Mesenchymal stem cell (in vitro differentiated cells and primary cell): ENCODE measurements at regions not wholly inside any gene's neighbourhood (a gene's known extent, or its start where the extent isn't known, plus 50 kb on each side); places are given as distances from the start of the nearest gene placed in this dataset.

ENCODE experiments used
- DNase-seq: peaks from one replicate; pipeline ENCODE4 v3.0.0-alpha.2; 2013
- H2AFZ ChIP-seq: one replicate; pipeline ENCODE4 v1.6.1; 2013; ENCODE audit warnings: low read depth, mild to moderate bottlenecking, control low read depth, inconsistent platforms, low read length, moderate library complexity
- H2AK5ac ChIP-seq: 2 replicates; pipeline ENCODE4 v1.6.1; 2013; ENCODE audit warnings: low read length, moderate library complexity, mild to moderate bottlenecking, inconsistent platforms; ENCODE audit not compliant: severe bottlenecking
- H2BK120ac ChIP-seq: one replicate; pipeline ENCODE4 v1.6.1; 2013; ENCODE audit warnings: low read depth, mild to moderate bottlenecking, inconsistent platforms, low read length, moderate library complexity
- H2BK12ac ChIP-seq, 2 experiments: one replicate each; pipeline ENCODE4 v1.6.1; 2013; ENCODE audit warnings: inconsistent platforms in 2 of 2, low read length in 2 of 2, mild to moderate bottlenecking in 2 of 2, moderate library complexity in 2 of 2, control low read depth in 1 of 2
- H2BK15ac ChIP-seq: one replicate; pipeline ENCODE4 v1.6.1; 2013; ENCODE audit warnings: mild to moderate bottlenecking, low read depth, inconsistent platforms; ENCODE audit not compliant: poor library complexity, severe bottlenecking
- H2BK5ac ChIP-seq: 2 replicates; pipeline ENCODE4 v1.6.1; 2013; ENCODE audit warnings: low read depth, mild to moderate bottlenecking, low read length, control low read depth, inconsistent platforms; ENCODE audit not compliant: poor library complexity, severe bottlenecking
- H3K14ac ChIP-seq, 2 experiments: one replicate each; pipeline ENCODE4 v1.6.1; 2013; ENCODE audit warnings: inconsistent platforms in 2 of 2, low read length in 2 of 2, control low read depth in 1 of 2, mild to moderate bottlenecking in 1 of 2, moderate library complexity in 1 of 2
- H3K18ac ChIP-seq, 2 experiments: one replicate each; pipeline ENCODE4 v1.6.1; 2013; ENCODE audit warnings: inconsistent platforms in 2 of 2, low read length in 2 of 2, control low read depth in 1 of 2, low read depth in 1 of 2, mild to moderate bottlenecking in 1 of 2
- H3K23ac ChIP-seq, 2 experiments: one replicate each; pipeline ENCODE4 v1.6.1; 2013; ENCODE audit warnings: inconsistent platforms in 2 of 2, low read length in 2 of 2, mild to moderate bottlenecking in 2 of 2, moderate library complexity in 2 of 2, control low read depth in 1 of 2
- H3K27ac ChIP-seq: 2 replicates; pipeline ENCODE4 v1.5.1; 2013; ENCODE audit warnings: mild to moderate bottlenecking, moderate library complexity, low read length, control low read depth, inconsistent platforms; ENCODE audit not compliant: poor library complexity, severe bottlenecking
- H3K27me3 ChIP-seq, 2 experiments: 2 replicates each; pipeline versions ENCODE4 v1.6.1 to v1.7.0; 2013; ENCODE audit warnings: low read length in 2 of 2, mild to moderate bottlenecking in 2 of 2, moderate library complexity in 2 of 2, control low read depth in 1 of 2, inconsistent platforms in 1 of 2; ENCODE audit not compliant: control insufficient read depth in 1 of 2, insufficient read depth in 1 of 2
- H3K36me3 ChIP-seq, 2 experiments: 2 replicates each; pipeline versions ENCODE4 v1.6.1 to v1.7.0; 2013; ENCODE audit warnings: low read length in 2 of 2, control low read depth in 1 of 2, inconsistent platforms in 1 of 2, low read depth in 1 of 2, mild to moderate bottlenecking in 1 of 2; ENCODE audit not compliant: insufficient read depth in 2 of 2, control insufficient read depth in 1 of 2
- H3K4ac ChIP-seq, 2 experiments: one replicate each; pipeline ENCODE4 v1.6.1; 2013; ENCODE audit warnings: inconsistent platforms in 2 of 2, low read length in 2 of 2, mild to moderate bottlenecking in 2 of 2, moderate library complexity in 2 of 2, control low read depth in 1 of 2, low read depth in 1 of 2
- H3K4me1 ChIP-seq: 2 replicates; pipeline ENCODE4 v1.6.1; 2013; ENCODE audit warnings: low read depth, low read length, control low read depth; ENCODE audit not compliant: control insufficient read depth, insufficient read depth
- H3K4me2 ChIP-seq: 2 replicates; pipeline ENCODE4 v1.6.1; 2013; ENCODE audit warnings: low read length, mild to moderate bottlenecking, inconsistent platforms; ENCODE audit not compliant: poor library complexity, severe bottlenecking
- H3K4me3 ChIP-seq, 2 experiments: 2 replicates each; pipeline versions ENCODE4 v1.5.1 to v1.7.0; 2013; ENCODE audit warnings: low read length in 2 of 2, mild to moderate bottlenecking in 2 of 2, control low read depth in 1 of 2, low read depth in 1 of 2; ENCODE audit not compliant: insufficient read depth in 1 of 2
- H3K79me1 ChIP-seq: replicated peaks from 2 replicates; pipeline ENCODE4 v1.6.1; 2013; ENCODE audit warnings: mild to moderate bottlenecking, control low read depth, low read length, inconsistent platforms; ENCODE audit not compliant: poor library complexity, severe bottlenecking
- H3K9ac ChIP-seq: 2 replicates; pipeline ENCODE4 v1.7.0; 2013; ENCODE audit warnings: mild to moderate bottlenecking, low read length, moderate library complexity
- H3K9me3 ChIP-seq: 2 replicates; pipeline ENCODE4 v1.7.0; 2013; ENCODE audit warnings: mild to moderate bottlenecking, low read length; ENCODE audit not compliant: control insufficient read depth
- H4K8ac ChIP-seq: one replicate; pipeline ENCODE4 v1.6.1; 2013; ENCODE audit warnings: inconsistent platforms, mild to moderate bottlenecking, low read length, moderate library complexity
- H4K91ac ChIP-seq: one replicate; pipeline ENCODE4 v1.6.1; 2013; ENCODE audit warnings: mild to moderate bottlenecking, low read length, inconsistent platforms
- WGBS: methylation state at CpG from one replicate; pipeline ENCODE4 v1.1.7; 2013; ENCODE audit warnings: mixed read lengths; 5-methylcytosine and 5-hydroxymethylcytosine counted together

- no peak overlapping the region for H4K91ac ChIP-seq
- H3K4ac ChIP-seq = no peak overlapping the region
- 63% methylated on average over 9 of the region's 10 CpGs for WGBS
Measured at GRCh38 chr5:1660511-1660910, 136.8 kb upstream of the LPCAT1 start.

GRCh38 chr5:1660001-1660400 is 136.2 kb upstream of the LPCAT1 start:
- no peaks in the 10 kb centered on the region for H3K36me3 ChIP-seq
- no peak for DNase-seq
- no peak overlapping the region for H3K27ac ChIP-seq
- no peak overlapping the region for H3K4me2 ChIP-seq
- H3K23ac ChIP-seq = no peak overlapping the region
- no peak overlapping the region for H3K18ac ChIP-seq
- no peak overlapping the region for H2AK5ac ChIP-seq
- peaks cover 40 to 88% of the 10 kb centered on the region in 2 experiments for H3K27me3 ChIP-seq
- no peak overlapping the region for H2BK12ac ChIP-seq
- H3K4me1 ChIP-seq = no peaks in the 10 kb centered on the region
- no peak overlapping the region for H2BK120ac ChIP-seq
- no peak overlapping the region for H3K9ac ChIP-seq
- no peak overlapping the region for H3K4ac ChIP-seq
- no peak overlapping the region for H2AFZ ChIP-seq
- H3K4me3 ChIP-seq = no peak overlapping the region
- no peak overlapping the region for H3K14ac ChIP-seq
- WGBS = 58% methylated on average over 17 of the region's 17 CpGs
- H3K9me3 ChIP-seq = no peaks in the 10 kb centered on the region
- H4K8ac ChIP-seq = no peak overlapping the region
- H4K91ac ChIP-seq = no peak overlapping the region
- H2BK5ac ChIP-seq = no peak overlapping the region
- H2BK15ac ChIP-seq = no peak overlapping the region
- no peaks in the 10 kb centered on the region for H3K79me1 ChIP-seq

More at GRCh38 chr5:1660511-1660910, 136.8 kb upstream of the LPCAT1 start:
- no peak overlapping the region for H3K27ac ChIP-seq
- no peaks in the 10 kb centered on the region for H3K4me1 ChIP-seq
- H2BK5ac ChIP-seq = no peak overlapping the region
- no peaks in the 10 kb centered on the region for H3K36me3 ChIP-seq
- no peaks in the 10 kb centered on the region for H3K79me1 ChIP-seq
- H2AK5ac ChIP-seq = no peak overlapping the region
- no peaks in the 10 kb centered on the region for H3K9me3 ChIP-seq
- H3K4me2 ChIP-seq = no peak overlapping the region
- no peak overlapping the region for H2BK15ac ChIP-seq
- no peak for DNase-seq
- no peak overlapping the region for H3K4me3 ChIP-seq
- no peak overlapping the region for H2BK12ac ChIP-seq
- no peak overlapping the region for H3K23ac ChIP-seq
- H2AFZ ChIP-seq = no peak overlapping the region
- no peak overlapping the region for H3K14ac ChIP-seq
- no peak overlapping the region for H3K9ac ChIP-seq
- H3K27me3 ChIP-seq = peaks cover 40 to 89% of the 10 kb centered on the region in 2 experiments
- no peak overlapping the region for H2BK120ac ChIP-seq
- H4K8ac ChIP-seq = no peak overlapping the region
- no peak overlapping the region for H3K18ac ChIP-seq

- H3K27ac ChIP-seq = no peak overlapping the region
Measured at GRCh38 chr5:1659100-1659981, 135.6 kb upstream of the LPCAT1 start.

GRCh38 chr5:1658665-1659064 is 134.9 kb upstream of the LPCAT1 start:
- Histone ChIP-seq H3K9me3 (no peaks in the 10 kb centered on the region), H4K8ac (no peak overlapping the region), H3K36me3 (no peaks in the 10 kb centered on the region), H3K79me1 (no peaks in the 10 kb centered on the region), H3K4me1 (no peaks in the 10 kb centered on the region), H2AFZ (no peak overlapping the region), H3K9ac (no peak overlapping the region), H3K14ac (no peak overlapping the region), H3K4me3 (no peak overlapping the region), H3K18ac (no peak overlapping the region), H3K27ac (no peak overlapping the region), H2BK12ac (no peak overlapping the region), H3K4ac (no peak overlapping the region), H3K4me2 (no peak overlapping the region), H3K23ac (no peak overlapping the region), H2BK5ac (no peak overlapping the region), H2BK15ac (no peak overlapping the region), H2AK5ac (no peak overlapping the region), H4K91ac (no peak overlapping the region), H2BK120ac (no peak overlapping the region), H3K27me3 (peaks cover 44 to 88% of the 10 kb centered on the region in 2 experiments)
- 89% methylated on average over 14 of the region's 14 CpGs for WGBS
- no peak for DNase-seq

More at GRCh38 chr5:1659100-1659981, 135.6 kb upstream of the LPCAT1 start:
- no peak overlapping the region for H2AK5ac ChIP-seq
- H3K18ac ChIP-seq = no peak overlapping the region
- 75% methylated on average over 20 of the region's 23 CpGs for WGBS
- H3K4me3 ChIP-seq = no peak overlapping the region
- no peak for DNase-seq
- no peak overlapping the region for H4K91ac ChIP-seq
- H2BK12ac ChIP-seq = no peak overlapping the region
- H2BK15ac ChIP-seq = no peak overlapping the region
- no peak overlapping the region for H3K14ac ChIP-seq
- H2AFZ ChIP-seq = no peak overlapping the region
- H3K4me2 ChIP-seq = no peak overlapping the region
- H3K79me1 ChIP-seq = no peaks in the 10 kb centered on the region
- no peak overlapping the region for H4K8ac ChIP-seq
- H3K9ac ChIP-seq = no peak overlapping the region
- no peaks in the 10 kb centered on the region for H3K36me3 ChIP-seq
- H2BK120ac ChIP-seq = no peak overlapping the region
- no peaks in the 10 kb centered on the region for H3K4me1 ChIP-seq
- H3K9me3 ChIP-seq = no peaks in the 10 kb centered on the region
- H3K23ac ChIP-seq = no peak overlapping the region
- H2BK5ac ChIP-seq = no peak overlapping the region
- H3K4ac ChIP-seq = no peak overlapping the region
- peaks cover 40 to 86% of the 10 kb centered on the region in 2 experiments for H3K27me3 ChIP-seq
